NCI-H1105 (cell line): ENCODE measurements at regions not wholly inside any gene's neighbourhood (a gene's known extent, or its start where the extent isn't known, plus 50 kb on each side); places are given as distances from the start of the nearest gene placed in this dataset.
"Not testable (repeated sequence)": the region's sequence is repeated elsewhere in the genome, so short reads cannot be mapped to it uniquely, and the experiment has no call there.

Experiments
- DNase-seq: peaks from one replicate; lab custom pipeline; 2025; lab: John Stamatoyannopoulos, UW

DNA sequence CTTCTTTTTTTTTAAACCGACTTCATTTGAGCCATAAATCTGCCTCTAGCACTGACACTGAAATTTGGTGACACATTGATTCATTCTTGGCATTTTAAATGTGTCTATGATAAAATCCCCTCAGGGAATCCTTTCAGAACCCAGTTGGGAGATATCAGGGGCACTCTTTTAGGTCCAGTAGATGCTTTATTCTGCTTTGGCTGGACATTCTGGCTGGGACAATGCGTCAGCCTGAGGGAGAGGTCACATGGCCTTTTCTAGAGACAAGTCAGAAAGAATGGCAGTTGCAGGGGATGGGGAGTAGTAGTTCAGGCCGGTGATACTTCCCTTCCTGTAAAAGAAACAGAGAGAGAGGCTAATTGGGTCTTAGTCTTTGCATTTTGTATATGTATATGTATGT lies 63.1 kb downstream of the TRIM43 start:
- DNase-seq, result not testable (repeated sequence)

DNA sequence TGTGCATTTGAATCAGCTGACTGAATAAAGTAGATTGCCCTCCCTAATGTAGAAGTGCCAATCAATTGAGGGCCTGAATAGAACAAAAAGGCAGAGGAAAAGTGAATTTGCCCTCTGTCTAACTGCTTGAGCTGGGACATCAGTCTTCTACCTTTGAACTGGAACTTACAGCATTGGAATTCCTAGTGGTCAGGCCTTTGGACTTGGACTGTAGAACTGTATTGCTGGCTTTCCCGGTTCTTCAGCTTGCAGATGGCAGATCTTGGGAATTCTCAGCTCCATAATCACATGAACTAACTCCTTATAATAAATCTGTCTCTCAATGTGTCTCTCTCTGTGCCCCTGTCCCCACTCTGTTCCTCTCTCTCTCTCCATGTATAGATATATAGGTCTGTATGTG lies 64.8 kb downstream of the TRIM43 start:
- not testable (repeated sequence) for DNase-seq

DNA sequence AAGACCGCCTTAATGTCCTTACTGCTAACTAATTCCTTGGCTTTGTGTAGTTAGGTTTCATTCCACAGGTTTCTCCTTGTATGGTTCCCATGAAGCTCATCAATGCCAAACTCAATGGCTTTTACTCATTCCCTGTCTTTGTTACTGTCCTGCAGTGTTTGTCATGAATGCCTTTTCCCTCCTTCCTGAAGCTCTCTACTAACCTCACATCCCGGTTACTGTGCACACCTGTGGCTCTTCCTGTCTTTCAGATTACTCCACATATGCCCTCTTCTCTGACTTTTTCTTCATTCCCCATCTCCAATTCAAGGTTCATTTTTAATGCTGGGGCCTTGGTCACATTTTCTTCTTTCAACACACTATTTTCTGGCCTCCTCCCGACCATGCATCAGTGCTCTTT lies 66.1 kb downstream of the TRIM43 start:
- DNase-seq, result not testable (repeated sequence)

DNA sequence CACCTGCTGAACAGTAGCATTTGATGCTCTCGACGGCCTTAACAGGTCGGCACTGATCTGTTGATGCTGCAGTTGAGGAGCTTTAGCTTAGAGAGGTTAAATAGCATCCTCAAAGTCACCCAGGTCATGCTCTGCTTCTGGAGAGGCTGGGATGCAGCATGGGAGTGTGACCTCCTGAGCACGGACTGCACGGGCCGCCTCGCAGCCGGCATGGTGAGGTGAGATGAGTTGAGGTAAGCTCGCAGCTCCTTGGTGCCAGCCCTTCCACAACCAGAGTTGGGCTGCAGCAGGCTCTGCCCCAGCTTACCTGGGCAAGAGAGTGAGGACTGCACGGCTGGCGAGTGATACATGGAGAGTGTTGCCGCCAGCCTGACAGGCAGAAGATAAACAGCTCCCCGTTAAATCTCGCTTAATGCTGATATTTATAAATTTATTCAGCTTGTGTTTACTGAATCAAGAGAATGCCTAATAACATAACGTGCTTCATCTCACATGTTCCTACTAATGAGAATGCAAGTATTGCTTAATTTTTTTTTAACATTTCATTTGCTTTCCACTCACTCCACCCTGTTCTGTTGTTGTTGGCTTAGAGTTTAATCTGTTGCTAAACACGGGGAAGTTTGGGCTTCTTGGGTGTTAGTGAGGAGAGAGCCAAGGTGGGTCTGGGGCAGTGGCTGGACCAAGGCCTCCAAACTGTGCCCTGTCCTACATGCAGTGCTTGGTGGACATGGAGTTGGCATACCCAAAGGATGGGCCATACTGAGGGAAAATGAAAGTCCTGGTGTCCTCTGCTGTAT lies 69.2 kb downstream of the TRIM43 start:
- DNase-seq, result not testable (repeated sequence)

DNA sequence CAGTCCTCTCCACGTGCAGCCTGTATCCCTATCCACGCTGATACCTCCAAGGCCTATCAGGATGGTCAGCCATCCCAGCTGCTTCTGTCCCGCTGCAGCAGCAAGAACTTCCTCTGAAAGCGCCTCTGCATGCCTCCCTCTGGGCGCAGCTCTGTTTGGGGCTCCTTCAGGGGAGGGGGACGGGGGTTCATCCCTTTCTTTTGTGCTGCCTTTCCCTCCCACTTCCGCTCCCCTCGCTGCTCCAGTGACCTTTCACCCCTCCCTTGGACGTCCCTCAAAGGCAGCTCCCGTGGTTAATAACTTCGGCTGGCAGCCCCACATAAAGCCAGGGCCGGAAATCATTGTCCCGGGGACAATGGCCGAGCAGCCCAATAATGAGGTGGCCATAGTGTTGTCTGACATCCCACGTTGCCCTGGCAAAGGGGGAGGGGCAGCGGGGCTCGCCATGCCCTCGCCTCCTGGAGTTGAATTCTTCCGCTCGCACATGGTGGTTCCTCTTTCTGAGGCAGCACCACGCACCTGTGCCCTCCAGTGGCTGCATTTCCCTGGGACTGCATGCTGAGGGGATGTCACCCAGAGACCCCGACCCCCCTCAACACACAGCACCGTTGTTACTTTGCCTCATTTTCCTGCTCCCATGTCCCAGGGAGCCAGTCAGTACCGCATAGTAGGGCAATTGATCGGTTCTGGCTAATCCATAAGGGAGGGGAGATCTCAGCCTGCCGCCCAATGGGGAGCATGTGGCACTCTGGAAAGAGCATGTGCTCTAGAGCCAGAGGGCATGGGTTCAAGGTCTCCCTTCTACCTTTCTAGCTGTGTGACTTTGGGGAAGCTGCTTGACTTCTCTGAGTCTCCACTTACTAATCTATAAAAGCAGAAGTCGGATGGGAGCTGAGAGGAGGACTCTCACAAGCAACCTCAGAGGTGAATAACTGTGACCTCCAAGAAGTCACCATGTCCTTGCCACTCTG lies 72.0 kb downstream of the TRIM43 start:
- not testable (repeated sequence) for DNase-seq

DNA sequence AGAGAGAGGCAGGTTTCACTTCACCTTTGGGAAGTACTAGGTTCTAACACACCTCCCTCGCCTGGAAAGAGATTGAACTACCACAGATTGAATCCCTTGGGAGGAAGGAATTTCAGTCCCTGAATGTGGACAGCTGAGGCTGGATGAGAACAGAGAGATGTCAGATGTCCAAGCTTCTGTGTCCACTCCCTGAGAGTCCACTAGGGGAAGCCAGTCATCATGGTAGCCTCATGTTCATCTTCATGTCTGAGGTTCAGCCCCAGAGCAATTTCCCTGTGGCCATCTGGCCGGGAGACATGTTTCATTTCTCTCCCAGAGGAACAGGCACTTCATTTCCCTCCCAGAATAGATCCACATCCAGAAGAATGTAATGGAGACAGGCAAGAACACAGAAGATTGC lies 74.8 kb downstream of the TRIM43 start:
- not testable (repeated sequence) for DNase-seq

DNA sequence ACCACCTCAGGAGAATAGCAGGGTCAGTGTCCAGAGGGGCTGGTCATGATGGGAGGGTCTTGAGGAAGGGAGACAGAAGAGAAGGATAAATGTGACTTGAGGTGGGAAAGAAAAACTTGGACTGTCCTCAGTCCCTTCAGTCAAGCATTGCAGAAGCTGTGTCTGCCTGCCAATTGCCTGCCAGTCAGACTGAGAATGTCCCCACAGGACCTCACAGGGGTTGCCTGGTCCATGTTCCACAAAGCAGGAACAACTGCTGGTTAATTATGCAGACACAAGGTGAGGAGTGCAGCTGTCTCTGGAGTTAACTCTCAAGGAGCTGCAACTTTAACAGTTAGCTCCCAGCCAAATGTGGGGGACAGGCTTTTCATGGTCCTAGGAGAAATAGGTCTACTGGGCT lies 75.7 kb downstream of the TRIM43 start:
- no peak for DNase-seq

DNA sequence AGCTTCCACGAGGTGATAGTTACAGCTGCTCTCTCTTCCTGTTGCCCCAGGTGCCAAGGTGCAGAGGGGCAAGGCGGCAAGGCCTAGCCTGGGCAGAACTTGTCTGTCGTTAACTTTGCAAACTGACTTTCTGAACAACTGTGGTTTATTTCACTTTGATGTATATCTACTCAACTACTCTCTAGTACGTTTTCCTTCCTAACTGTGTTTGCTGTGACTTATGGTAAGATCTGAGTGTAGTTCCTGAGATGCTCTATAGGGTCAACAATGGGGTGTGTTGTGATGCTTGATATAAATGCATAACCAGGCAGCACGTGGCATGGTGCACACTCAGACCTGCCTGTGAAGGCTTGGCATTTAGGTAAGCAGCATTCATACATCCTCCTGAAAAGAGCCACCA lies 77.1 kb downstream of the TRIM43 start:
- not testable (repeated sequence) for DNase-seq

DNA sequence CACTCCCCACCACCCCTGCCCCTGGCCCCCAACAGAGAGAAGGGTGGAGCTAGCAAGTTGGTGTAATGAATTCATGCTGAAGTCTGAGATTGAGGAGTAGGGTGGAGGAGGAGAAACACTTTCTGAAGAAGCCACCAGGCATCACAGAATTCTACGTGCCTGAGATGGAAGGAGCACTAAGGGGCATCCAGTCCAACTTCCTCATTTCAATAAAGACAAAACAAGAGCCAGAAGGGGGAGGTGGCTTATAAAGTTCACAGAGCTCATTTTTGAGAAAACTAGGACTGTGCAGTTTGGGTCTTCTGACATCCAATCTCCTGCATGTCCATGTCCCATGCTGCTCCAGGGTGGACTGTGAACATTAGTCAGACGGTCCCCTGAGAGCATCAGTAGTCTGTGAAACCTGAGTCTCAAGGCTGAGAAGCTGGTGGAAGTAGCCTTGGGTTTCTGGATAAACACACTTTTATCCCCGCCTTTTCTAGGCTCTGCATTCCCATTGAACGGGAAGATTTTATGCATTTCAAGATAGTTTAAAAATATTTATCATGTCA lies 77.7 kb downstream of the TRIM43 start:
- DNase-seq, result no peak

DNA sequence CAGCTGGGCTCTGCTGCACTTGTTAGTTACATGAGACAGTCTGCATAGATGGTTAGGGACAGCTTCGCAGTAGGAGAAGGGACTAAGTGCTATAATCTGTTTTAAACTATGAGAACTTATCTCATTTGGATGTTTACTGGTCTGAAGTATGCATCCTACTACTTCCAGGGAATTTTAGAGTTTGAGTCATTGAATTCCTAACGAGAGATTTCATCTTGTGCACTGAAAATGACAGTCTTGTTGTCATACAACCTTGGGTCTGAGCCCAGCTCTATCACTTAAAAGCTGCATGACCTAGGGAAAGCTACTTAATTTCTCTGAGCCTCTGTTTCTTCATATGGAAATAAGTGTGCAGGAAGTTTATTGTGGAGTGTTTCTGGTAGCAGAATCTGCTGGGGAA lies 78.4 kb downstream of the TRIM43 start:
- no peak for DNase-seq

DNA sequence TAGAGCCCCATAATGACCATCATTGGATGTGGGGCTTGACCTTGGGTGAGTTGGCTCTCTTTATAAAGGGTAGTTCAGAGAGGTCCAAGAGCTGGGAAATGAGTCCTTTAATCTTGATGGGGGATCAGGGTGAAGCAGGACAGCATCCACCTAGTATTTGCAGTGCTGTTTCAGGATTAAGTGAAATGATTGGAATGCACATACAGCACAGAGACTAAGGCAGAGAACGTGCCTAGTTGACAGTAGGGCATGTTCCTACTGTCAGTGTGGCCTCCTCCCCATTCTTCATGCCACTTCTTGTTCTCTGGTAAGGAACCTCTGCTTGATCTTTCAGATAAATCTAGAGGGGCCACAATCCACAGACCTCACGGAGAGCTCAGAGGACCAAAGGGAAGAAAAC lies 78.9 kb downstream of the TRIM43 start:
- no peak for DNase-seq

DNA sequence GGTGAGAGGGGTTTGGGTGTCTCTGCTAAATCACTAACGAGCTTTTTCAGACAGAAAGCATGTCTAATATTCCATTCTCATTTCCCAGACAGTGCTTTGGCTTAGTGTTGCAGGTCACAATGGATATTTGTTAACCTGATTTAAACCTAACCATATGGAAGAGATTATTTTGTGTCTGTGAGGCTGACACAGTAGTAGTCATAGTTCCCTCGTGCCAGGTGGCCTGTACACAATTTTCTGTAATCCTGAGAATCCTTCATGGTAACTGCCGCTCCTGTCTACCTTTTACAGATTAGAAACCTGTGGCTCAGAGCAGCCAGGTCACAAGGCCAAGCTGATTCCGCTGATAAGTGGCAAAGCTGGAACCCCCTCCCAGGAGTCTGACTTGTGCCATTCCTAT lies 79.4 kb downstream of the TRIM43 start:
- DNase-seq, result not testable (repeated sequence)

DNA sequence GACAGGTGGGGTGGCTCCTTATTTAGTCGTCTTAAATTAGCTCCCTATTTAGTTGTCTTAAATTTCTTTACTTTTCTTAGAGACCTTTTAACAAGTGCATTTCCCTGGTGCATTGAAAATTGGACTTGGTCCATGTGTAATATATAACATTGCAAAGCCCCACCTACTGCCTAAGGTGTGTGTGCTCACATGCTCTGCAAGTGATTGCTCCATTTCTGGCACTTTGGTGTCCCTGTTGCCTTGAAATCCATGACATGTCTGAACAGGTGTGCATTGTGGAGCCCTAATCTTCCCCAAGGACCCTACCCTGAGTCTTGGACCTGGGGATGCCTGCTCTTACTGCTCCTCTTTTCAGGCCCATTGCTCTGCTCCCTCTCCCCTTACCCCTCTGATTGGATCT lies 80.2 kb downstream of the TRIM43 start:
- not testable (repeated sequence) for DNase-seq

DNA sequence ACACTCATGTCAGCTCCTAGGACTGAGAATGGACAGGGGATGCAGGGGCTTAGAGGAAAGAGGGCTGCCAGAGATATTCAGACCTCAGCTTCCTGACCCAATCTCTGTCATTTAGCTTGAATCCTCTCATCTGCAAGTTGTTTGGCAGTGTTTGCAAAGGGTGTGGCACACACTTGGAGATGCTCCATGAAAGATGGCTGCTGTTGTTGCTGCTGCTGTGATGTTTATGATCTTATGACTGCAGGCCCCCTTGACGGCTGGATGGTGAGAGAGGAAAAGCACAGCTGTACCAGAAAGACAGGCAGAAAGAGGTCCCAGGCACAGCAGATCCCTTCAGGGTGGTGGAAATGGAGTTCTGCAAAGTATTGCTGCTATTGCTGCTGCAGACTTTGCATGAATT lies 80.7 kb downstream of the TRIM43 start:
- not testable (repeated sequence) for DNase-seq

DNA sequence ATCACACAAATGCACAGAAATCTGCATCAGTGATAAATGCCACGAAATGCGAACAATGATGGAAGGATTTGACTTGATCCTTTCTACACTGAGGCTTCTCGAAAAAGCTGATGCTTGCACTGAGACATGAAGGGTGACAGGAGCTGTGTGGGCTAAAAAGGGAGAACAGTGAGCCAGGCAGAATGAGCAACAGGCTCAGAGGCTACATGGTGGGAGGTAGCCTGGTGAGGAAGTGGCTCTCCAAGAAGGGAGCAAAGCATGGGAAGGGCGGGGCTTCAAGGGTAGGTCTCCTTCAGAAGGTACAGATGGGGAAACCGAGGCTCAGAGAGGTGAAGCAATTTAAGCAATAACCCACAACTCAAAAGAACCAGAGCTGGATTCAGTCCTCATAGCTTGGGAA lies 82.4 kb downstream of the TRIM43 start:
- DNase-seq, result no peak

DNA sequence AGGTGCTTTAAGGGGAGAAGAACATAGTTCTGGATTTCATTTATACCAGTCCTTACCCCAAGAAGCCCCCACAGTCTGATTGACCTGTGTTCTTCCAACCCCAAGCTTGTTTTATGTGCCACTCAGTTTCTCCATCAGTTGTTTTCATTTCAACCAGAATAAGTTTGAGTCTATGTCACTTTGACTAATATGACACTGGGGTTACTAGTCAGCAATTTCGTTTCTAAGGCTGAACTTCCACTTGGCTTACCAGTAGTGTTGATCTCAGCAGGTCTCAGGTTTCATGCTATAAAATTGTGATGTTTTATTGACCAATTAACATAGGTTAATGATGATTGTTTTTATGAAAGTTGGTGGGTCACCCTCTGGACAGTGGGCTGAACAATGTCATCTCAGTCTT lies 84.8 kb downstream of the TRIM43 start:
- DNase-seq, result not testable (repeated sequence)

DNA sequence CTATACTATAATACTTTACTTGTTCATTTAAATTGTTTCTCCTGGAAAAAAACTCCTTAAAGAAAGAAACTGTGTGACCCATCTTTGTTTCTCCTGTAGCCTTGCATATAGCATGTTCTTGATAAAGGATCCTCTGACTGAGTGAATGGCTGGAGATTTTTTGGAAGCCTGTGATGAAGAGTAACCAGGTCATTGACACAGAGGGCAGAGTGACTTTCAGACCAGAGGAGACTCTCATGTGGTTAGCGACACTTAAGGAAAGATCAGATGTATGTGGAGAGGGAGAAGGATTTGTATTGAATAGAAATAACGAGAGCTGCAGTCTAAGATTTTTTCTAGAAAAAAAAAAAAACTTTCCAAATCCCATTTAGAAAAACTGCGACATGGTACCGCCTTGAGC lies 85.5 kb downstream of the TRIM43 start:
- DNase-seq, result no peak

DNA sequence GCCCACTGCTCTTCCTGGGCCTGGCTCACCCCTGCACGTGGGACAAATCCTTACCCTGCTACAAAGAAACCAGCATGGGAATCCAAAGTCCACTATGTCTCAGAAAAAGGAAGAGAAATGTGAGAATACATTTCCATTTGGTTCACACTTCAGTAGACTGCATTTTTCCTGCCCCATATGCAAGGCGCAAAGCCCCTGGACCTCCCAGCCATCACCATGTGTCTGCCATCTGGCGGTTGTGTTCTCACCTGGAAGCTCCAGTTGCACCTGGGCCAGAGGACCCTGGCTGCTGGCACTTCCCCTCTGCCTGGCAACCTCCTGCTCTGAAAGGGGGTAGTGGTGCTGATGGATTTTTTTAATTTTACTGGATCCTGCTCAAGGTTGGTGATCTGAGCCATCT lies 86.0 kb downstream of the TRIM43 start:
- not testable (repeated sequence) for DNase-seq

DNA sequence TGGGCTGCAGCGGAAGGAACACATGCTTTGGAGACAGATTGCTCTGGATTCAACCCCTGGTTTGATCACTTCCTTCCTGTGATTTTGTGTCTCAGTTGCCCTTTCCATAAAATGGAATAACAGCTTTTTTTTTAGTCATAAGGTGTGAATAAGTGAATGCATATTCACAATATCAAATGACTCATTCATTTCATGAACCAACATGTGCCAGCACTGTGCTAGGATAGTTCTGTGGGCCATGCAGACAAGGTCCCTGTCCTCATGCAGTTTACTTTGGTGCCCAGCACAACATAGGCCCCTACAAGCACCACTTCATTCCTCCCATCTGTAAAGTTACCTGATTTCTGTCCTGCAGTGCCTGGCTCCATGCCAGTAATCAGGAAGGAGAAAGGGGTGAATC lies 89.4 kb downstream of the TRIM43 start:
- DNase-seq, result not testable (repeated sequence)

DNA sequence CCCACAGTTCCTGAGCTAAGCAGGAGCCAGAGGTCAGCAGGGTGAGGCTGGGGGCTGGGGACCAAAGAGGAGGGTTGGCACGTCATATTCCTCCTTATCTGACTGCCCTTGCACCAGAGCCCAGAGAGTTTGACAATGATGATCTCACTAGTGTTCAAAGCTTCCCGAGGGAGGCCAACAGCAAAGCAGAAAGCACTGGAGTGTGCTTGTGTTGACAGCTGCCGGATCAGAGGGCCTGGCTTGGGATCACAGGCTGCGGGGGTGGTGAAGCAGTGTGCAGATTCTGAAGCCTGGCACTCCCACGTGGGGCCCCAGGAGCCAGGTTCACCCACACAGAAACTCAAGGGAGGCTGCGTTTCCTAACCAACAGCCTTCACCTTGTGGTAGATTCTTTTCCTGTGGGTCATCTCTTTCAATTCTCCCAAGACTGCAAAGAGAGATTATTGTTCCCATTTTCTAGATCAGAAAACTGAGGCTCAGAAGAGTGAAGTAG lies 89.8 kb downstream of the TRIM43 start:
- DNase-seq, result not testable (repeated sequence)

DNA sequence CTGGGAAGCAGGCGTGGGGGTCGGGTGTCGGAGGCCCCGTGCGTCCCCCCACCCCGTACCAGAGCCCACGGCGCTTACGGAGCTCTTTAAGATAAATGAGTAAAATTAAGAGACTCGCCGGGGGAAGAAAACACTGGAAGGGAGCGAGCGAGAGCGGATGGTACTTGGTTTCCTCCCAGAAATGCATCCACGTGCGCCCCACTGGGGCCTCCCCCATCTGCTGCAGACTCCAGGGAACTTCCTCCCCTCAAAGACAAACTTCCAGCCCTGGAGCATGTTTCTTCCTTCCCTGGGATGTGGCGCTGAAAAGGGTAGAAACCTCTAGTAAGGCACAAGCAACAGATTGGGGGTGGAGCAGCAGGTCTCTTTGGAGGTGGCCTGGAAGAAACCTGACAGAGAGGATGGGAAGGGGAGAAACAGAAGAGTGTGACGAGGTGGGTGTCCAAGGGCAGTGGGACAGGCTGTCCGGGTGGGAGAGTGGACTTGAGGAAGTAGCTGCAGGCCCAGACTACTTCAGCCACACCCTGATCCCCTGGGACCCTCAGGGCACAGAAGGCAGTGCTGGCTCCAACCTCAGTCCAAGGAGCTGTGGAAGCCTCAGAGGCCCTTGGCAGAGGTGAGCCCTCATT lies 91.2 kb downstream of the TRIM43 start:
- DNase-seq, result not testable (repeated sequence)

DNA sequence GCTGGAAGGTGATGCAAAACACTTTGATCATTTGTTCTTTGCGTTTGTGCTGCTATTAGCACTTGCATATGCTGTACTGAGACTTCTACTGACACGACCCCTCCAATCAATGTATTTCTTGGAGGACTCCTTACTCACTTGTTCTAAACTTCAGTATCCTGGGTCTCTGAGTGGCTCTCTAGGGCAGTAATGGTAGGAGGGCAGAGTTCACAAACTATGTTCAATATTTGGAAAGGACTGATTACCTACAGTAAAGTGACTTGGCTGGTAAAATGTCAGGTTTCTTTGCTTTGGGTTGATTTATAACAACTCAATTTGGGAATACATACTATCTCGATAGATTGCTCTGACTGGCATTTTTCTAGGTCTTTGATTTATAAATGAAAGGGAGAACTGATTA lies 93.7 kb downstream of the TRIM43 start:
- no peak for DNase-seq
